ENCODE measurements at regions not wholly inside any gene's neighbourhood (a gene's known extent, or its start where the extent isn't known, plus 50 kb on each side); places are given as distances from the start of the nearest gene placed in this dataset.

GRCh38 chr12:65666876-65667275 is 157.4 kb upstream of the HMGA2 start:
- no peak overlapping the region for H3K4me3 ChIP-seq (ENCODE audit: low read depth in 1 of 3, low read length in 3 of 3)
- H3K9ac ChIP-seq (ENCODE audit: low read depth in 1 of 2, low read length in 2 of 2) = no peak overlapping the region
- TF ChIP-seq MAX (IDR thresholded peaks at IDR 0.05) (no peak), TAF1 (conservative IDR thresholded peaks at IDR 0.05) (no peak), ZBTB33 (IDR thresholded peaks at IDR 0.05) (no peak), EGR1 (IDR thresholded peaks at IDR 0.05; ENCODE audit: low read depth in 2 of 2) (no peak), FOXA2 (IDR thresholded peaks at IDR 0.05) (no peak), GABPA (IDR thresholded peaks at IDR 0.05 in 1 of 2, conservative IDR thresholded peaks at IDR 0.05 in 1 of 2) (no peak), NR2F2 (IDR thresholded peaks at IDR 0.05) (no peak), FOXA1 (IDR thresholded peaks at IDR 0.05) (no peak), YY1 (IDR thresholded peaks at IDR 0.05) (no peak), HNF4A (conservative IDR thresholded peaks at IDR 0.05) (no peak), ATF3 (IDR thresholded peaks at IDR 0.05) (no peak), JUND (IDR thresholded peaks at IDR 0.05) (no peak), HNF4G (IDR thresholded peaks at IDR 0.05) (no peak)
- no peak for DNase-seq (ENCODE audit: low spot score)
- H3K36me3 ChIP-seq (ENCODE audit: control insufficient read depth in 4 of 4, insufficient read depth in 3 of 4, low read depth in 1 of 4, low read length in 3 of 4) = no peaks in the 10 kb centered on the region
- no peaks in the 10 kb centered on the region for H3K4me1 ChIP-seq (ENCODE audit: control insufficient read depth in 4 of 4, insufficient read depth in 4 of 4, low read length in 3 of 4)
- H3K27ac ChIP-seq (ENCODE audit: low read depth in 1 of 2, low read length in 2 of 2) = no peak overlapping the region
- 64% methylated on average over 2 of the region's 2 CpGs for WGBS
- H3K27me3 ChIP-seq (ENCODE audit: control insufficient read depth in 4 of 4, insufficient read depth in 4 of 4, low read length in 3 of 4) = no peaks in the 10 kb centered on the region
- H3K9me3 ChIP-seq (ENCODE audit: control insufficient read depth in 4 of 4, low read length in 3 of 4) = no peaks in the 10 kb centered on the region

GRCh38 chr12:65667932-65668331 is 156.4 kb upstream of the HMGA2 start:
- Histone ChIP-seq H3K9ac (ENCODE audit: low read depth in 1 of 2, low read length in 2 of 2) (no peak overlapping the region), H3K9me3 (ENCODE audit: control insufficient read depth in 4 of 4, low read length in 3 of 4) (no peaks in the 10 kb centered on the region), H3K4me3 (ENCODE audit: low read depth in 1 of 3, low read length in 3 of 3) (no peak overlapping the region), H3K27ac (ENCODE audit: low read depth in 1 of 2, low read length in 2 of 2) (no peak overlapping the region), H3K27me3 (ENCODE audit: control insufficient read depth in 4 of 4, insufficient read depth in 4 of 4, low read length in 3 of 4) (no peaks in the 10 kb centered on the region), H3K36me3 (ENCODE audit: control insufficient read depth in 4 of 4, insufficient read depth in 3 of 4, low read depth in 1 of 4, low read length in 3 of 4) (no peaks in the 10 kb centered on the region), H3K4me1 (ENCODE audit: control insufficient read depth in 4 of 4, insufficient read depth in 4 of 4, low read length in 3 of 4) (no peaks in the 10 kb centered on the region)
- WGBS = 76% methylated on average over 9 of the region's 9 CpGs
- TF ChIP-seq REST (IDR thresholded peaks at IDR 0.05) (no peak), JUND (IDR thresholded peaks at IDR 0.05) (no peak), ZBTB33 (IDR thresholded peaks at IDR 0.05) (no peak), NR2F2 (IDR thresholded peaks at IDR 0.05) (no peak), MAX (IDR thresholded peaks at IDR 0.05) (no peak), YY1 (IDR thresholded peaks at IDR 0.05) (no peak), FOXA1 (IDR thresholded peaks at IDR 0.05) (no peak), RXRA (IDR thresholded peaks at IDR 0.05) (no peak), HNF4A (conservative IDR thresholded peaks at IDR 0.05) (no peak), ATF3 (IDR thresholded peaks at IDR 0.05) (no peak), SP1 (IDR thresholded peaks at IDR 0.05) (no peak), TAF1 (conservative IDR thresholded peaks at IDR 0.05) (no peak)
- DNase-seq (ENCODE audit: low spot score) = no peak

Data from liver (tissue), 7 donors.